ENCODE measurements at regions not wholly inside any gene's neighbourhood (a gene's known extent, or its start where the extent isn't known, plus 50 kb on each side); places are given as distances from the start of the nearest gene placed in this dataset.
"Not testable (repeated sequence)": the region's sequence is repeated elsewhere in the genome, so short reads cannot be mapped to it uniquely, and the experiment has no call there.

DNA sequence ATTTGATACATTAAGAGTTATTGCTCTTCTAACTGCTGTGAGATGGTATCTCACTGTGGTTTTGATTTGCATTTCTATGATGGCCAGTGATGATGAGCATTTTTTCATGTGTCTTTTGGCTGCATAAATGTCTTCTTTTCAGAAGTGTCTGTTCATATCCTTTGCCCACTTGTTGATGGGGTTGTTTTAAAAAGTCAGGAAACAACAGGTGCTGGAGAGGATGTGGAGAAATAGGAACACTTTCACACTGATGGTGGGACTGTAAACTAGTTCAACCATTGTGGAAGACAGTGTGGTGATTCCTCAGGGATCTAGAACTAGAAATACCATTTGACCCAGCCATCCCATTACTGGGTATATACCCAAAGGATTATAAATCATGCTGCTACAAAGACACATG lies 63.4 kb upstream of the PDSS1 start:
- TF ChIP-seq STAT5B (CRISPR knock-in tag; IDR thresholded peaks at IDR 0.05); RAD21 (CRISPR knock-in tag; conservative IDR thresholded peaks at IDR 0.05 in 1 of 2, IDR thresholded peaks at IDR 0.05 in 1 of 2); ZNF143 (CRISPR knock-in tag; IDR thresholded peaks at IDR 0.05); GATA2 (CRISPR knock-in tag; IDR thresholded peaks at IDR 0.05); ZC3H8 (IDR thresholded peaks at IDR 0.05); SRSF1 (IDR thresholded peaks at IDR 0.05; ENCODE audit: low read depth, low read length); RBM17 (IDR thresholded peaks at IDR 0.05; ENCODE audit: borderline replicate concordance, low read depth, low read length); ZNF239 (CRISPR knock-in tag; IDR thresholded peaks at IDR 0.05); POLR2A (conservative IDR thresholded peaks at IDR 0.05); NCOA2 (IDR thresholded peaks at IDR 0.05; ENCODE audit: partially characterized antibody in 2 of 2); FOXA3 (CRISPR knock-in tag; conservative IDR thresholded peaks at IDR 0.05 in 1 of 2, IDR thresholded peaks at IDR 0.05 in 1 of 2): not testable (repeated sequence)
- TF ChIP-seq, protein P1, sequence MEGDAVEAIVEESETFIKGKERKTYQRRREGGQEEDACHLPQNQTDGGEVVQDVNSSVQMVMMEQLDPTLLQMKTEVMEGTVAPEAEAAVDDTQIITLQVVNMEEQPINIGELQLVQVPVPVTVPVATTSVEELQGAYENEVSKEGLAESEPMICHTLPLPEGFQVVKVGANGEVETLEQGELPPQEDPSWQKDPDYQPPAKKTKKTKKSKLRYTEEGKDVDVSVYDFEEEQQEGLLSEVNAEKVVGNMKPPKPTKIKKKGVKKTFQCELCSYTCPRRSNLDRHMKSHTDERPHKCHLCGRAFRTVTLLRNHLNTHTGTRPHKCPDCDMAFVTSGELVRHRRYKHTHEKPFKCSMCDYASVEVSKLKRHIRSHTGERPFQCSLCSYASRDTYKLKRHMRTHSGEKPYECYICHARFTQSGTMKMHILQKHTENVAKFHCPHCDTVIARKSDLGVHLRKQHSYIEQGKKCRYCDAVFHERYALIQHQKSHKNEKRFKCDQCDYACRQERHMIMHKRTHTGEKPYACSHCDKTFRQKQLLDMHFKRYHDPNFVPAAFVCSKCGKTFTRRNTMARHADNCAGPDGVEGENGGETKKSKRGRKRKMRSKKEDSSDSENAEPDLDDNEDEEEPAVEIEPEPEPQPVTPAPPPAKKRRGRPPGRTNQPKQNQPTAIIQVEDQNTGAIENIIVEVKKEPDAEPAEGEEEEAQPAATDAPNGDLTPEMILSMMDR (IDR thresholded peaks at IDR 0.05 in 2 of 3, conservative IDR thresholded peaks at IDR 0.05 in 1 of 3; ENCODE audit: insufficient read depth in 2 of 3, low read depth in 1 of 3, low read length in 3 of 3): not testable (repeated sequence)
- TF ChIP-seq, protein P2, sequence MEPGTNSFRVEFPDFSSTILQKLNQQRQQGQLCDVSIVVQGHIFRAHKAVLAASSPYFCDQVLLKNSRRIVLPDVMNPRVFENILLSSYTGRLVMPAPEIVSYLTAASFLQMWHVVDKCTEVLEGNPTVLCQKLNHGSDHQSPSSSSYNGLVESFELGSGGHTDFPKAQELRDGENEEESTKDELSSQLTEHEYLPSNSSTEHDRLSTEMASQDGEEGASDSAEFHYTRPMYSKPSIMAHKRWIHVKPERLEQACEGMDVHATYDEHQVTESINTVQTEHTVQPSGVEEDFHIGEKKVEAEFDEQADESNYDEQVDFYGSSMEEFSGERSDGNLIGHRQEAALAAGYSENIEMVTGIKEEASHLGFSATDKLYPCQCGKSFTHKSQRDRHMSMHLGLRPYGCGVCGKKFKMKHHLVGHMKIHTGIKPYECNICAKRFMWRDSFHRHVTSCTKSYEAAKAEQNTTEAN (CRISPR knock-in tag; IDR thresholded peaks at IDR 0.05): not testable (repeated sequence)

All from K562 (cell line).